ENCODE measurements at regions not wholly inside any gene's neighbourhood (a gene's known extent, or its start where the extent isn't known, plus 50 kb on each side); places are given as distances from the start of the nearest gene placed in this dataset.

GRCh38 chr13:34165158-34165557 lies 347.2 kb downstream of the RFC3 start:
- Histone ChIP-seq H3K4me3 (no peak overlapping the region), H3K9me3 (replicated peaks in 1 of 3) (no peaks in the 10 kb centered on the region), H3K27ac (no peak overlapping the region), H3K27me3 (no peaks in the 10 kb centered on the region), H3K4me1 (replicated peaks in 1 of 2) (peaks cover 0 to 13% of the 10 kb centered on the region in 2 donors), H3K36me3 (replicated peaks in 1 of 2) (no peaks in the 10 kb centered on the region)
- 89 to 95% (median 94%) methylated on average over 7 of the region's 7 CpGs for WGBS, 4 donors
- intact Hi-C loops (cut with DNase I) = no loop called here
- TF ChIP-seq CTCF (IDR thresholded peaks at IDR 0.05) = no peak
- TF ChIP-seq POLR2A (IDR thresholded peaks at IDR 0.05) = no peak
- no peak for DNase-seq

- TF ChIP-seq CTCF (IDR thresholded peaks at IDR 0.05) = no peak
- no peak for TF ChIP-seq POLR2A (IDR thresholded peaks at IDR 0.05)
- no peak overlapping the region for H3K4me3 ChIP-seq
- WGBS, 4 donors = 93 to 98% (median 95%) methylated on average over 2 of the region's 2 CpGs
Observed at GRCh38 chr13:34166406-34166805, 348.5 kb downstream of the RFC3 start.

GRCh38 chr13:34167347-34167746 lies 349.4 kb downstream of the RFC3 start:
- no peak for DNase-seq
- intact Hi-C loops (cut with DNase I) = no loop called here
- WGBS, 4 donors = 59 to 73% (median 62%) methylated on average over 2 of the region's 2 CpGs
- Histone ChIP-seq H3K27ac (no peak overlapping the region), H3K36me3 (replicated peaks in 1 of 2) (no peaks in the 10 kb centered on the region), H3K9me3 (replicated peaks in 1 of 3) (no peaks in the 10 kb centered on the region), H3K4me3 (no peak overlapping the region), H3K4me1 (replicated peaks in 1 of 2) (peaks cover 0 to 3% of the 10 kb centered on the region in 2 donors), H3K27me3 (no peaks in the 10 kb centered on the region)
- no peak for TF ChIP-seq CTCF (IDR thresholded peaks at IDR 0.05)

More at GRCh38 chr13:34166406-34166805, 348.5 kb downstream of the RFC3 start:
- H3K27me3 ChIP-seq = no peaks in the 10 kb centered on the region
- no peaks in the 10 kb centered on the region for H3K9me3 ChIP-seq (replicated peaks in 1 of 3)
- no peak for DNase-seq
- no peaks in the 10 kb centered on the region for H3K36me3 ChIP-seq (replicated peaks in 1 of 2)
- no peak overlapping the region for H3K27ac ChIP-seq
- peaks cover 0 to 13% of the 10 kb centered on the region in 2 donors for H3K4me1 ChIP-seq (replicated peaks in 1 of 2)
- intact Hi-C loops (cut with DNase I) = no loop called here

- TF ChIP-seq CTCF (IDR thresholded peaks at IDR 0.05) (no peak), POLR2A (IDR thresholded peaks at IDR 0.05) (no peak)
- intact Hi-C loops (cut with DNase I) = no loop called here
Observed at GRCh38 chr13:34172048-34172447, 354.1 kb downstream of the RFC3 start.

More at GRCh38 chr13:34172048-34172447, 354.1 kb downstream of the RFC3 start:
- Histone ChIP-seq H3K4me3 (no peak overlapping the region), H3K9me3 (replicated peaks in 1 of 3) (no peaks in the 10 kb centered on the region), H3K27me3 (no peaks in the 10 kb centered on the region), H3K36me3 (replicated peaks in 1 of 2) (no peaks in the 10 kb centered on the region), H3K27ac (no peak overlapping the region), H3K4me1 (replicated peaks in 1 of 2) (no peaks in the 10 kb centered on the region)
- DNase-seq = no peak
